SK-N-SH treated with all-trans-retinoic acid at 6 μM for 48 hours (cell line): ENCODE measurements at regions not wholly inside any gene's neighbourhood (a gene's known extent, or its start where the extent isn't known, plus 50 kb on each side); places are given as distances from the start of the nearest gene placed in this dataset.

ENCODE experiments used
- ZFP30 ChIP-seq: fragments of 450-650 bp; formaldehyde crosslinking; IDR thresholded peaks from 2 replicates; pipeline ENCODE4 v1.5.0; 2022; ENCODE audit warnings: mild to moderate bottlenecking, moderate library complexity
- ZNF70 ChIP-seq: fragments of 450-650 bp; formaldehyde crosslinking; IDR thresholded peaks from 2 replicates; pipeline ENCODE4 v1.5.0; 2020; ENCODE audit warnings: mild to moderate bottlenecking, moderate library complexity

DNA sequence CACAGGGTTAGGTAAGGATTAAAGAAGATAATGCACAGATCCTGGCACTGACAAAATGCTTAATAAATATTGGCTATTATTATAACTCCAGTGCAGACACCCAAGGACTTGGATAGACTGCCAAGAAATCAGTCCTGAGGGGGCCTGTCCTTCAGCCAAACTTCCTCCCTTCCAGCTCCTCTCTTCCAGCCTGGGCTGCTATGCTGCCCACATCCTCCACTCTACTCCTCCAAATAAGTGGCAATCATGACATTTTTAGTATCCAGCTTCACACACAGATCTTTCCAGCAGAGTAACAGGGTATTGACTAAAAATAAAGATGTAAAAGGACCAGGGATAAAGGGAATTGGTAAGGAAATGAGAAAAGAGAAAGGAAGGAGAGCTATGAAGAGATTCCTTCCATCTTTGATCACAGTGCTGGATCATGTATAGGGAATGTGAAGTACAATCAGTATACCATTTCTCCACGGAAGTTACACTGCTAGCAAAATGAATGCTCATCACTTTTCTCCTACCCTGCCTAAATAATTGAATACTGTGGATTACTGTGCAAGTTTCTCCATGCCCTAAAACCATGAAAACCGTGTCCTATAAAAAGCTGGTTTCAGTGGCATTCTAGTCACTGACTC is 136.0 kb upstream of the OSMR start:
- TF ChIP-seq ZFP30 (CRISPR knock-in tag) (no peak), ZNF70 (CRISPR knock-in tag) (no peak)
